ENCODE measurements at regions not wholly inside any gene's neighbourhood (a gene's known extent, or its start where the extent isn't known, plus 50 kb on each side); places are given as distances from the start of the nearest gene placed in this dataset.
"Not testable (repeated sequence)": the region's sequence is repeated elsewhere in the genome, so short reads cannot be mapped to it uniquely, and the experiment has no call there.

GRCh38 chr16:34054137-34054536, 594.7 kb downstream of the TP53TG3F start:
- Histone ChIP-seq H3K36me3 (ENCODE audit: control insufficient read depth in 4 of 4, insufficient read depth in 4 of 4, low read length in 4 of 4) (no peaks in the 10 kb centered on the region), H3K9ac (ENCODE audit: insufficient read depth in 1 of 2, low read length in 2 of 2) (no peak overlapping the region), H3K4me1 (ENCODE audit: control insufficient read depth in 5 of 5, insufficient read depth in 5 of 5, low read length in 5 of 5) (no peaks in the 10 kb centered on the region), H3K9me3 (ENCODE audit: control insufficient read depth in 4 of 4, insufficient read depth in 3 of 4, low read length in 3 of 4) (peaks cover 0 to 11% (median 4%) of the 10 kb centered on the region in 4 donors), H3K4me3 (no peak overlapping the region), H3K27me3 (ENCODE audit: control insufficient read depth in 3 of 3, insufficient read depth in 3 of 3, low read length in 2 of 3) (peaks cover 0 to 4% (median 0%) of the 10 kb centered on the region in 3 donors), H3K27ac (ENCODE audit: low read depth in 1 of 2, low read length in 1 of 2) (no peak overlapping the region)
- no peak for TF ChIP-seq CTCF (IDR thresholded peaks at IDR 0.05; ENCODE audit: control extremely low read depth, extremely low read depth)
- WGBS, 2 donors: 63 to 74% methylated on average over 3 of the region's 3 CpGs
- no peak for ATAC-seq (ENCODE audit: insufficient read depth, low FRiP score)
- no peak for DNase-seq

- DNase-seq (peak in 1 of 3 donors; percentile 10), ATAC-seq (ENCODE audit: insufficient read depth, low FRiP score) (no peak)
- no peak overlapping the region for H3K27ac ChIP-seq (ENCODE audit: low read depth in 1 of 2, low read length in 1 of 2)
- 53 to 58% methylated on average over 4 of the region's 4 CpGs for WGBS, 2 donors
- no peaks in the 10 kb centered on the region for H3K36me3 ChIP-seq (ENCODE audit: control insufficient read depth in 4 of 4, insufficient read depth in 4 of 4, low read length in 4 of 4)
- peaks cover 0 to 11% (median 4%) of the 10 kb centered on the region in 4 donors for H3K9me3 ChIP-seq (ENCODE audit: control insufficient read depth in 4 of 4, insufficient read depth in 3 of 4, low read length in 3 of 4)
- H3K4me3 ChIP-seq: no peak overlapping the region
- no peak for TF ChIP-seq CTCF (IDR thresholded peaks at IDR 0.05; ENCODE audit: control extremely low read depth, extremely low read depth)
- H3K9ac ChIP-seq (ENCODE audit: insufficient read depth in 1 of 2, low read length in 2 of 2): no peak overlapping the region
- peaks cover 0 to 4% (median 0%) of the 10 kb centered on the region in 3 donors for H3K27me3 ChIP-seq (ENCODE audit: control insufficient read depth in 3 of 3, insufficient read depth in 3 of 3, low read length in 2 of 3)
- no peaks in the 10 kb centered on the region for H3K4me1 ChIP-seq (ENCODE audit: control insufficient read depth in 5 of 5, insufficient read depth in 5 of 5, low read length in 5 of 5)
These were observed 595.6 kb downstream of the TP53TG3F start for GRCh38 chr16:34054969-34055368.

DNA sequence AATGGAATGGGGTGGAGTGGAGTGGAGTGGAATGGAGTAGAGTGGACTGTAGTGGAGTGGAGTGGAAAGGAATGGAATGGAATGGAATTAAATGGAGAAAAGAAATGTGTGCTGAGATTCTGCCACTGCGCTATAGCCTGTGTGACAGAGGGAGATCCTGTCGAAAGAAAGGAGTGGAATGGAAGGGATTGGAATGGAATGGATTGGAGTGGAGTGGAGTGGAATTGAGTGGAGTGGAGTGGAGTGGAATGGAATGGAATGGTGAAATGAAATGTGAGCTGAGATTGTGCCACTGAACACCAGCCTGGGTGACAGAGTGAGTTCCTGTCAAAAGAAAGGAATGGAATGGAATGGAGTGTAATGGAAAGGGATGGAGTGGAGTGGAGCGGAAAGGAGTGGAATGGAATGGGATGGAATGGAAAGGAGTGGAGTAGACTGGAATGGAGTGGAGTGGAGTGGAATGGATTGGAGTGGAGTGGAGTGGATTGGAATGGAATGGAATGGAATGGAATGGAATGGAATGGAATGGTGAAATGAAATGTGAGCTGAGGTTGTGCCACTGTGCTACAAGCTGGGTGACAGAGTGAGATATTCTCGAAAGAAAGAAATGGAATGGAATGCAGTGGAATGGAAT, 603.3 kb downstream of the TP53TG3F start:
- H3K27ac ChIP-seq (ENCODE audit: low read depth in 1 of 2, low read length in 1 of 2); H3K36me3 ChIP-seq (ENCODE audit: control insufficient read depth in 4 of 4, insufficient read depth in 4 of 4, low read length in 4 of 4); H3K9ac ChIP-seq (ENCODE audit: insufficient read depth in 1 of 2, low read length in 2 of 2); H3K4me1 ChIP-seq (ENCODE audit: control insufficient read depth in 5 of 5, insufficient read depth in 5 of 5, low read length in 5 of 5); DNase-seq; H3K4me3 ChIP-seq; H3K27me3 ChIP-seq (ENCODE audit: control insufficient read depth in 3 of 3, insufficient read depth in 3 of 3, low read length in 2 of 3): not testable (repeated sequence)
- peak; percentile 57 for ATAC-seq (ENCODE audit: insufficient read depth, low FRiP score)
- H3K9me3 ChIP-seq (ENCODE audit: control insufficient read depth in 4 of 4, insufficient read depth in 3 of 4, low read length in 3 of 4): peaks cover 0 to 40% (median 23%) of the 10 kb centered on the region in 4 donors
- WGBS, 2 donors: 62 to 65% methylated on average over 4 of the region's 4 CpGs

DNA sequence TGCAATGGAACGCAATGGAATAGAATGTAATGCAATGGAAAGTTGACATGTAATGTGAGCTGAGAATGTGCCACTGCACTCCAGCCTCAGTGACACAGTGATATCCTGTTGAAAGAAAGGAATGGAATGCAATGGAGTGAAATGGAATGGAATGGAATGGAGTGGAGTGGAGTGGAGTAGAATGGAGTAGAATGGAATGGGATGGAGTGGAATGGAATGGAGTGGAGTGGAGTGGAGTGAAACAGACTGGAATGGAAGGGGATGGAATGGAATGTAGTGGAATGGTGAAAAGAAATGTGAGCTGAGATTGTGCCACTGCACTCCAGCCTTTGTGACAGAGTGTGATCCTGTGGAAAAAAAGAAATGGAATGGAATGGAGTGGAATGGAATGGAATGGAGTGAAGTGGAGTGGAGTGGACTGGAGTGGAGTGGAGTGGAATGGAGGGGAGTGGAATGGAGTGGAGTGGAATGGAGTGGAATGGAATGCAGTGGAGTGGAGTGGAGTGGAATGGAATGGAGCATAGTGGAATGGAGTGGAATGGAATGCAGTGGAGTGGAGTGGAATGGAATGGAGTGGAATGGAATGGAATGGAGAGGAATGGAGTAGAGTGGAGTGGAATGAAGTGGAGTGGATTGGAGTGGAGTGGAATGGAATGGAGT, 604.2 kb downstream of the TP53TG3F start:
- H3K27me3 ChIP-seq (ENCODE audit: control insufficient read depth in 3 of 3, insufficient read depth in 3 of 3, low read length in 2 of 3); H3K4me1 ChIP-seq (ENCODE audit: control insufficient read depth in 5 of 5, insufficient read depth in 5 of 5, low read length in 5 of 5); H3K4me3 ChIP-seq; DNase-seq; H3K36me3 ChIP-seq (ENCODE audit: control insufficient read depth in 4 of 4, insufficient read depth in 4 of 4, low read length in 4 of 4); H3K9ac ChIP-seq (ENCODE audit: insufficient read depth in 1 of 2, low read length in 2 of 2); H3K27ac ChIP-seq (ENCODE audit: low read depth in 1 of 2, low read length in 1 of 2): not testable (repeated sequence)
- WGBS, 2 donors: 78 to 84% methylated on average over 1 of the region's 1 CpG
- ATAC-seq (ENCODE audit: insufficient read depth, low FRiP score): peak; percentile 7
- H3K9me3 ChIP-seq (ENCODE audit: control insufficient read depth in 4 of 4, insufficient read depth in 3 of 4, low read length in 3 of 4): peaks cover 0 to 42% (median 23%) of the 10 kb centered on the region in 4 donors

- H3K9me3 ChIP-seq (ENCODE audit: control insufficient read depth in 4 of 4, insufficient read depth in 3 of 4, low read length in 3 of 4): peaks cover 0 to 52% (median 26%) of the 10 kb centered on the region in 4 donors
- not testable (repeated sequence) for H3K9ac ChIP-seq (ENCODE audit: insufficient read depth in 1 of 2, low read length in 2 of 2); H3K27ac ChIP-seq (ENCODE audit: low read depth in 1 of 2, low read length in 1 of 2); H3K4me3 ChIP-seq; ATAC-seq (ENCODE audit: insufficient read depth, low FRiP score); DNase-seq; H3K36me3 ChIP-seq (ENCODE audit: control insufficient read depth in 4 of 4, insufficient read depth in 4 of 4, low read length in 4 of 4); H3K4me1 ChIP-seq (ENCODE audit: control insufficient read depth in 5 of 5, insufficient read depth in 5 of 5, low read length in 5 of 5); H3K27me3 ChIP-seq (ENCODE audit: control insufficient read depth in 3 of 3, insufficient read depth in 3 of 3, low read length in 2 of 3)
- WGBS, 2 donors: 73 to 80% methylated on average over 2 of the region's 2 CpGs
These were observed 605.2 kb downstream of the TP53TG3F start for GRCh38 chr16:34064602-34065001.

DNA sequence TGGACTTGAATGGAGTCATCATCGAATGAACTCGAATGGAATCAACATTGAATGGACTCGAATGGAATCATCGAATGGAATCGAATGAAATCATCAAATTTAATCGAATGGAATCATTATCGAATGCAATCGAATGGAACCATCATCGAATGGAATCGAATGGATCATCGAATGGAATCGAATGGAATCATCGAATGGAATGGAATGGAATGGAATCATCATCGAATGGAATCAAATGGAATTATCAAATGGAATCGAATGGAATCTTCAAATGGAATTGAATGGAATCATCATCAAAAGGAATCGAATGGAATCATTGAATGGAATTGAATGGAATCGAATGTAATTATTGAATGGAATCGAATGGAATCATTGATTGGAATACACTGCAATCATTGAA, 610.3 kb downstream of the TP53TG3F start:
- H3K9ac ChIP-seq (ENCODE audit: insufficient read depth in 1 of 2, low read length in 2 of 2); H3K27ac ChIP-seq (ENCODE audit: low read depth in 1 of 2, low read length in 1 of 2); H3K4me1 ChIP-seq (ENCODE audit: control insufficient read depth in 5 of 5, insufficient read depth in 5 of 5, low read length in 5 of 5); DNase-seq; ATAC-seq (ENCODE audit: insufficient read depth, low FRiP score); H3K27me3 ChIP-seq (ENCODE audit: control insufficient read depth in 3 of 3, insufficient read depth in 3 of 3, low read length in 2 of 3); H3K36me3 ChIP-seq (ENCODE audit: control insufficient read depth in 4 of 4, insufficient read depth in 4 of 4, low read length in 4 of 4); H3K4me3 ChIP-seq: not testable (repeated sequence)
- 85 to 89% methylated on average over 18 of the region's 18 CpGs for WGBS, 2 donors
- H3K9me3 ChIP-seq (ENCODE audit: control insufficient read depth in 4 of 4, insufficient read depth in 3 of 4, low read length in 3 of 4): peaks cover 0 to 39% (median 13%) of the 10 kb centered on the region in 4 donors

Data from lung (tissue), 11 donors.